Body of pancreas (tissue), 4 donors: ENCODE measurements at regions not wholly inside any gene's neighbourhood (a gene's known extent, or its start where the extent isn't known, plus 50 kb on each side); places are given as distances from the start of the nearest gene placed in this dataset.

Experiments
- CTCF ChIP-seq, 7 experiments: fragments of 450-650 bp in 4 of 7; fragments of 200-600 bp in 3 of 7; sonication (generic) in 3 of 7; IDR thresholded peaks; one replicate each; pipeline ENCODE4 v1.5.1; 2016 to 2019; ENCODE audit warnings: antibody characterized with exemption in 7 of 7
- POLR2A ChIP-seq, 3 donors: fragments of 450-650 bp; IDR thresholded peaks; one replicate each; pipeline ENCODE4 v1.6.1; 2016; ENCODE audit warnings: antibody characterized with exemption in 3 of 3, mild to moderate bottlenecking in 2 of 3

GRCh38 chr1:4062992-4063391 is 162.9 kb upstream of the C1orf174 start:
- TF ChIP-seq CTCF (IDR thresholded peaks at IDR 0.05) (no peak), POLR2A (IDR thresholded peaks at IDR 0.05) (no peak)
